Endothelial cell (in vitro differentiated cells): ENCODE measurements at regions not wholly inside any gene's neighbourhood (a gene's known extent, or its start where the extent isn't known, plus 50 kb on each side); places are given as distances from the start of the nearest gene placed in this dataset.

ENCODE experiments used
- DNase-seq: peaks from one replicate; pipeline ENCODE4 v3.0.0; 2021; ENCODE audit warnings: low spot score
- H3K27ac Mint-ChIP-seq: one replicate; pipeline ENCODE4 v1.8.0; 2021; ENCODE audit warnings: mixed read lengths, inconsistent platforms; ENCODE audit not compliant: unreplicated experiment
- H3K27me3 Mint-ChIP-seq: one replicate; pipeline ENCODE4 v1.8.0; 2021; ENCODE audit warnings: mild to moderate bottlenecking, moderate library complexity, mixed read lengths, inconsistent platforms; ENCODE audit not compliant: unreplicated experiment
- H3K36me3 Mint-ChIP-seq: one replicate; pipeline ENCODE4 v1.8.0; 2021; ENCODE audit warnings: mild to moderate bottlenecking, low read depth, mixed read lengths, inconsistent platforms; ENCODE audit not compliant: unreplicated experiment
- H3K4me1 Mint-ChIP-seq: one replicate; pipeline ENCODE4 v1.8.0; 2021; ENCODE audit warnings: mild to moderate bottlenecking, mixed read lengths, inconsistent platforms; ENCODE audit not compliant: unreplicated experiment
- H3K4me3 Mint-ChIP-seq: one replicate; pipeline ENCODE4 v1.8.0; 2021; ENCODE audit warnings: mild to moderate bottlenecking, mixed read lengths, inconsistent platforms; ENCODE audit not compliant: unreplicated experiment
- H3K9me3 Mint-ChIP-seq: one replicate; pipeline ENCODE4 v1.8.0; 2021; ENCODE audit warnings: mixed read lengths, inconsistent platforms; ENCODE audit not compliant: unreplicated experiment
- TF ChIP-seq, protein P1 (sequence below): fragments of 200-600 bp; sonication (generic); IDR thresholded peaks from one replicate; pipeline ENCODE4 v1.5.0; 2021; ENCODE audit warnings: antibody characterized with exemption; ENCODE audit not compliant: unreplicated experiment

DNA sequence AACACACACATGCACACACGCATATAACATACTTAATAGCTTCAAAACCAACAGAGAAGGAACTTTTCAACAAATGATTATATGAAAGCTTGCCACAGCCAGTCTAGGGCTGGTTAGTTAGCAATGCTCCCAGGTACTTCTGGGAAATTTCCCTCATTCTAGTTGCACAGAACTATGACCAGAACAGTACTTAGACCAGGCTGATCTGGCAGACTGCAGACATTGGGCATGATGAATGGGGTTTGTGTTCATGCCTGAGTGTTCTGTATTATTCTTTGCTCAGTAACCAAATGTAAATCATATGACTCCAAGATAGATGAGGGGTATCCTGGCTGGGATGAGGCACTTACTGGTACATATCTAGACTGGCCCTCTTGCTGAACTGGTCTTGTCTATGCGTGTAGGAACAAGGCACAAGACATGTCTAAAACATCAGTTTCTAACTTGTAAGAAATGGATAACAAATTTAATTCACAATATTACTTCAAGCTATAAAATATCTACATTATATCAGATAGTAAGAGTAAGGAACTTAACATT lies 50.3 kb upstream of the GEMIN8 start:
- Mint-ChIP-seq H3K4me3 (no peak overlapping the region), H3K4me1 (no peaks in the 10 kb centered on the region), H3K27ac (no peak overlapping the region), H3K9me3 (no peaks in the 10 kb centered on the region), H3K36me3 (no peaks in the 10 kb centered on the region), H3K27me3 (no peaks in the 10 kb centered on the region)
- TF ChIP-seq, protein P1, sequence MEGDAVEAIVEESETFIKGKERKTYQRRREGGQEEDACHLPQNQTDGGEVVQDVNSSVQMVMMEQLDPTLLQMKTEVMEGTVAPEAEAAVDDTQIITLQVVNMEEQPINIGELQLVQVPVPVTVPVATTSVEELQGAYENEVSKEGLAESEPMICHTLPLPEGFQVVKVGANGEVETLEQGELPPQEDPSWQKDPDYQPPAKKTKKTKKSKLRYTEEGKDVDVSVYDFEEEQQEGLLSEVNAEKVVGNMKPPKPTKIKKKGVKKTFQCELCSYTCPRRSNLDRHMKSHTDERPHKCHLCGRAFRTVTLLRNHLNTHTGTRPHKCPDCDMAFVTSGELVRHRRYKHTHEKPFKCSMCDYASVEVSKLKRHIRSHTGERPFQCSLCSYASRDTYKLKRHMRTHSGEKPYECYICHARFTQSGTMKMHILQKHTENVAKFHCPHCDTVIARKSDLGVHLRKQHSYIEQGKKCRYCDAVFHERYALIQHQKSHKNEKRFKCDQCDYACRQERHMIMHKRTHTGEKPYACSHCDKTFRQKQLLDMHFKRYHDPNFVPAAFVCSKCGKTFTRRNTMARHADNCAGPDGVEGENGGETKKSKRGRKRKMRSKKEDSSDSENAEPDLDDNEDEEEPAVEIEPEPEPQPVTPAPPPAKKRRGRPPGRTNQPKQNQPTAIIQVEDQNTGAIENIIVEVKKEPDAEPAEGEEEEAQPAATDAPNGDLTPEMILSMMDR = no peak
- no peak for DNase-seq
